Choroid plexus epithelial cell (primary cell): ENCODE measurements at regions not wholly inside any gene's neighbourhood (a gene's known extent, or its start where the extent isn't known, plus 50 kb on each side); places are given as distances from the start of the nearest gene placed in this dataset.

Experiments used
- DNase-seq: peaks from one replicate; pipeline ENCODE4 v3.0.0-alpha.2; 2010; ENCODE audit warnings: low read depth
- H3K4me3 ChIP-seq: 2 replicates; pipeline ENCODE4 v1.5.1; 2011; ENCODE audit warnings: low read depth, mild to moderate bottlenecking, control low read depth, low read length, moderate library complexity
- CTCF ChIP-seq: conservative IDR thresholded peaks from 2 replicates; pipeline ENCODE4 v1.5.1; 2011; ENCODE audit warnings: low read depth, mild to moderate bottlenecking, control low read depth, inconsistent platforms, low read length, moderate library complexity

- no peak overlapping the region for H3K4me3 ChIP-seq
- no peak for TF ChIP-seq CTCF
- no peak for DNase-seq
Measured at GRCh38 chr11:104817973-104818372, 80.3 kb downstream of the CASP12 start.

GRCh38 chr11:104813532-104813931 lies 84.7 kb downstream of the CASP12 start:
- DNase-seq = no peak
- no peak for TF ChIP-seq CTCF
- H3K4me3 ChIP-seq = no peak overlapping the region

GRCh38 chr11:104812103-104812788 lies 86.0 kb downstream of the CASP12 start:
- no peak for DNase-seq
- TF ChIP-seq CTCF = no peak
- no peak overlapping the region for H3K4me3 ChIP-seq

GRCh38 chr11:104803776-104804175 lies 94.5 kb downstream of the CASP12 start:
- no peak for TF ChIP-seq CTCF
- no peak for DNase-seq
- H3K4me3 ChIP-seq = no peak overlapping the region

- TF ChIP-seq CTCF = no peak
- DNase-seq = peak; percentile 10
- H3K4me3 ChIP-seq = no peak overlapping the region
Measured at GRCh38 chr11:104799251-104799650, 99.0 kb downstream of the CASP12 start.

GRCh38 chr11:104798789-104799188 lies 99.5 kb downstream of the CASP12 start:
- DNase-seq = no peak
- H3K4me3 ChIP-seq = no peak overlapping the region
- TF ChIP-seq CTCF = no peak

GRCh38 chr11:104796301-104796700 lies 102.0 kb downstream of the CASP12 start:
- no peak overlapping the region for H3K4me3 ChIP-seq
- TF ChIP-seq CTCF = no peak
- DNase-seq = no peak
